Hepatocyte (in vitro differentiated cells): ENCODE measurements at regions not wholly inside any gene's neighbourhood (a gene's known extent, or its start where the extent isn't known, plus 50 kb on each side); places are given as distances from the start of the nearest gene placed in this dataset.

Experiments used
- CTCF ChIP-seq: fragments of 200-600 bp; sonication (generic); IDR thresholded peaks from 2 replicates; pipeline ENCODE4 v1.5.1; 2016; ENCODE audit warnings: antibody characterized with exemption, mild to moderate bottlenecking; ENCODE audit not compliant: poor library complexity
- EZH2 ChIP-seq: fragments of 200-600 bp; sonication (generic); IDR thresholded peaks from 2 replicates; pipeline ENCODE4 v1.6.1; 2016; ENCODE audit warnings: antibody characterized with exemption, mild to moderate bottlenecking, borderline replicate concordance

DNA sequence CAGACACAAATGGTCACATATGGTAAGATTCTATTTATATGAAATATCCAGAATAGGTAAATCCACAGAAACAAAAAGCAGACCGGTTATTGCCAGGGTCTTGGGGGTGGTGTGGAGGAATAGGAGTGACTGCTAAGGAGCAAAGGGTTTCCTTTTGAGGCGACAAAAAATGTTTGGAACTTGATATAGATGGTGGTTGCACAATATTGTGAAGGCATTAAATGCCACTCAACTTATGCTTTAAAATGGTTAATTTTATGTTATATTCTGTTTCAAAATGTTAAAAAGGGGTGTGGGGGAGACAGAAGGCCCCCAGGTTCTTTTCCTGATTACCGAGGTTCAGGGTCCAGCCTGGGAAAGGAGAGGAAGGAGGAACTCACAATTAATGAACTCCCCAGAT, 304.4 kb downstream of the RRAGC start:
- TF ChIP-seq EZH2 (no peak), CTCF (no peak)
